HEK293T (cell line): ENCODE measurements at regions not wholly inside any gene's neighbourhood (a gene's known extent, or its start where the extent isn't known, plus 50 kb on each side); places are given as distances from the start of the nearest gene placed in this dataset.

Source experiments
- CTCF ChIA-PET: fragments of 350-600 bp; formaldehyde crosslinking; extraction: SDS; loops from one replicate; lab custom pipeline; 2021; ENCODE audit warnings: antibody characterized with exemption, inconsistent platforms; lab: Yijun Ruan, JAX
- POLR2A ChIA-PET: fragments of 350-600 bp; formaldehyde crosslinking; extraction: SDS; loops from one replicate; lab custom pipeline; 2020; ENCODE audit warnings: antibody characterized with exemption, inconsistent platforms; lab: Yijun Ruan, JAX
- DNase-seq: peaks from one replicate; pipeline ENCODE4 v3.0.0; 2012; ENCODE audit warnings: mixed read lengths; ENCODE audit errors: extremely low spot score
- ARNT ChIP-seq: fragments of 450-650 bp; IDR thresholded peaks from 2 replicates; pipeline ENCODE4 v1.6.1; 2017; ENCODE audit warnings: mild to moderate bottlenecking
- BHLHE40 ChIP-seq: fragments of 450-650 bp; IDR thresholded peaks from 2 replicates; pipeline ENCODE4 v1.6.1; 2016; ENCODE audit warnings: mild to moderate bottlenecking, moderate library complexity, borderline replicate concordance
- CTBP1 ChIP-seq: fragments of 450-650 bp; IDR thresholded peaks from 2 replicates; pipeline ENCODE4 v1.6.1; 2016; ENCODE audit warnings: borderline replicate concordance
- ELF4 ChIP-seq: fragments of 450-650 bp; IDR thresholded peaks from 2 replicates; pipeline ENCODE4 v1.6.1; 2017; ENCODE audit warnings: antibody characterized with exemption
- FOXA1 ChIP-seq: fragments of 450-650 bp; IDR thresholded peaks from 2 replicates; pipeline ENCODE4 v1.6.1; 2016; ENCODE audit warnings: mild to moderate bottlenecking
- FOXK2 ChIP-seq: fragments of 450-650 bp; IDR thresholded peaks from 2 replicates; pipeline ENCODE4 v1.6.1; 2016; ENCODE audit warnings: mild to moderate bottlenecking
- FOXM1 ChIP-seq: fragments of 450-650 bp; IDR thresholded peaks from 2 replicates; pipeline ENCODE4 v1.6.1; 2017; ENCODE audit warnings: mild to moderate bottlenecking, borderline replicate concordance
- HDGF ChIP-seq: fragments of 450-650 bp; IDR thresholded peaks from 2 replicates; pipeline ENCODE4 v1.6.1; 2017; ENCODE audit warnings: antibody characterized with exemption, borderline replicate concordance
- L3MBTL2 ChIP-seq: fragments of 450-650 bp; conservative IDR thresholded peaks from 2 replicates; pipeline ENCODE4 v1.6.1; 2016; ENCODE audit warnings: mild to moderate bottlenecking
- LEF1 ChIP-seq: fragments of 450-650 bp; IDR thresholded peaks from 2 replicates; pipeline ENCODE4 v1.6.1; 2017; ENCODE audit warnings: mild to moderate bottlenecking, borderline replicate concordance
- NFRKB ChIP-seq: fragments of 450-650 bp; IDR thresholded peaks from 2 replicates; pipeline ENCODE4 v1.6.1; 2016; ENCODE audit warnings: mild to moderate bottlenecking, moderate library complexity
- SP1 ChIP-seq: fragments of 450-650 bp; IDR thresholded peaks from 2 replicates; pipeline ENCODE4 v1.6.1; 2017
- SUZ12 ChIP-seq: fragments of 450-650 bp; IDR thresholded peaks from 2 replicates; pipeline ENCODE4 v1.6.1; 2016; ENCODE audit warnings: mild to moderate bottlenecking
- TARDBP ChIP-seq: fragments of 450-650 bp; IDR thresholded peaks from 2 replicates; pipeline ENCODE4 v1.6.1; 2016
- ZNF384 ChIP-seq: fragments of 450-650 bp; IDR thresholded peaks from 2 replicates; pipeline ENCODE4 v1.6.1; 2016
- TF ChIP-seq, protein P1 (sequence below): fragments of 450-650 bp; IDR thresholded peaks from 2 replicates; pipeline ENCODE4 v1.6.1; 2016

DNA sequence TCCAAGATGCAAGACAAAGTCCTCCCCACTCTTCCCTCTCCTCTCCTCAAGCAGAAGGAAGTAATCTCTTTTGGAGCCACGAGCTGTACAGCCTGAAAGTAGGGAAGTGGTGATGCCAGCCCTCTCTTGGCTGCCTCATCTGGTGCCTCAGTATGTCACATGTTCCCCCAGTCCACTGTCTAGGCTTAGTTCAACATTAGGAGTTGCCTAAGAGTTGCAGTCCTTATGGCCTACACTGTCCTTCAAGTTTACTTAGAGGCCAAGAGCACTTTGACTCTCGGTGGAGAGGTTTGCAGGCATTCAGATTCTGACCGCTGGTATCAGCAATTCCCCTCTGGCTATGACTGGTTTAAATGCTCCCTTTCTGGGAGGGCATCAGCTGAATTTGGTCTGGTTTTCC lies 735.6 kb downstream of the GLUD2 start:
- TF ChIP-seq ARNT (no peak), FOXM1 (no peak), NFRKB (no peak), CTBP1 (no peak), FOXK2 (no peak), SP1 (no peak), TARDBP (no peak)
- DNase-seq, result no peak
- ChIA-PET POLR2A (no interaction called here), CTCF (no interaction called here)

DNA sequence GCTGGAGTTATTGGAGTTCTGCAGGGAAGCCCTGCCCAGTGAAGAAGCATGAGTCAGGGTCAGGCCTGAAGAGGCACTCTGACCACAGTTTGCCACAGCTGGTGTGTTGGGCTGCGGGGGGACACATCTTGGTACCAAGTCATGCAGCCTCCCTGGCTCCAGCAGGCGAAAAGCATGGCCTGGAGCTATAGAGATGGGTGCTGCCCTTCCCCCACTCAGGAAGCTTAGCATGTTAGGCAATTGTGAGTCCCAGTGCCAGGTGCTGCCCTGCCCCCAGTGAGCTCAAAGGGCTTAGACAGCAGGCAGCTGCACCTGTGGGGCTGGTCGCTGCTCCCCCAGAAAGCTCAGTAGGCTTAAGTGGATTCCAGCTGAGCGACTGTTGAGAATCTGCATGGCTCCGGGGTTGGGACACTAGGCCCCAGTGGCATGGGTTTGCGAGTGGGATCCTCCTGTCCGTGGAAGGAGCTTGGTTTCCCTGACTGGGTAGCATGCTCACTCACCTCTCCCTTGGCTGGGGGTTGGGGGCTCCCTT lies 755.5 kb downstream of the GLUD2 start:
- ChIA-PET POLR2A (no interaction called here), CTCF (no interaction called here)
- DNase-seq, result no peak
- TF ChIP-seq CTBP1, result no peak
- TF ChIP-seq TARDBP, result no peak
- no peak for TF ChIP-seq NFRKB
- TF ChIP-seq FOXK2, result no peak
- TF ChIP-seq LEF1, result no peak
- no peak for TF ChIP-seq BHLHE40
- no peak for TF ChIP-seq FOXA1
- TF ChIP-seq SUZ12, result no peak
- TF ChIP-seq SP1, result no peak
- TF ChIP-seq HDGF, result no peak
- TF ChIP-seq ZNF384, result no peak
- TF ChIP-seq ELF4, result no peak
- TF ChIP-seq, protein P1, sequence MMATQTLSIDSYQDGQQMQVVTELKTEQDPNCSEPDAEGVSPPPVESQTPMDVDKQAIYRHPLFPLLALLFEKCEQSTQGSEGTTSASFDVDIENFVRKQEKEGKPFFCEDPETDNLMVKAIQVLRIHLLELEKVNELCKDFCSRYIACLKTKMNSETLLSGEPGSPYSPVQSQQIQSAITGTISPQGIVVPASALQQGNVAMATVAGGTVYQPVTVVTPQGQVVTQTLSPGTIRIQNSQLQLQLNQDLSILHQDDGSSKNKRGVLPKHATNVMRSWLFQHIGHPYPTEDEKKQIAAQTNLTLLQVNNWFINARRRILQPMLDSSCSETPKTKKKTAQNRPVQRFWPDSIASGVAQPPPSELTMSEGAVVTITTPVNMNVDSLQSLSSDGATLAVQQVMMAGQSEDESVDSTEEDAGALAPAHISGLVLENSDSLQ, result no peak
- TF ChIP-seq ARNT, result no peak
- TF ChIP-seq L3MBTL2, result no peak

DNA sequence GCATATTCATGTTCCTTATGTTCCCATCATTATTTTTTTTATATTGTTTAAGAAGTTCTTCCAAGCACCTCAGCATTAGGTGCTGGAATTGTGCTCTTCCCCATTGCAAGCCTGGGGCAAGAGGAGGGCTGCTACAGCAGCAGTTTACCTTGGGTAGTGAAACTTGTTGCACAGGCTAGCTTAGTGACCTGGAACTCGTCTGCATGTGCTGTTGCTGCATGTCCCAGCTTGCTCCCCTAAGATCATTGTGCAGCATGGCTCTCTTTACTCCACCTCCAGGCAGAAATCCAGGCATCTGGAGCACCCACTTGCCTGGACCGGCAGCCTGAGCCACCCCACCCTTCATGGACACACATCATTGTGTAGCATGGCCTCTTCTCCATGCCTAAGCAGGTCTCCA lies 776.0 kb downstream of the GLUD2 start:
- ChIA-PET POLR2A (no interaction called here), CTCF (no interaction called here)
- TF ChIP-seq ARNT, result no peak
- TF ChIP-seq SUZ12, result no peak
- TF ChIP-seq TARDBP, result no peak
- DNase-seq, result no peak

DNA sequence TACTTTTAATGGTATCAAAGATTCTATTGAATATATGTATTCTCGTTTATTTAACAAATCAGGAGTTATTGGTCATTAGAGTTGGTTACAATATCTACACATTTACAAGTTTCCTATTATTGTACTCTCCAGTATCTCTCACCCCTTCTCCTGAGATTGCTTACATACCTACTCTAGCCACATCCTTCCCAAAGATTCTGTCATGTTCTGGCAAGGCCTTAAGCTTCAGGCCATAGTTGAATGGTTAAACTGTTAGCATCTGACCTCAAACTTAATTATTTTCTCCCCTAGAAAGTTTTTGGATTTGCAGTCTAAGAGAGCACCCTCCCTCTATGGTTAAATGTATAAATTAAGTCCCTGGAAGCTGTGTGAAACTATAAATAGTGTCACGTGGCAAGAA lies 784.2 kb downstream of the GLUD2 start:
- TF ChIP-seq NFRKB (no peak), SUZ12 (no peak), ZNF384 (no peak), BHLHE40 (no peak), LEF1 (no peak), ELF4 (no peak), FOXA1 (no peak), HDGF (no peak), SP1 (no peak), L3MBTL2 (no peak), FOXM1 (no peak), FOXK2 (no peak), CTBP1 (no peak)
- POLR2A ChIA-PET, result no interaction called here
- CTCF ChIA-PET, result no interaction called here
- DNase-seq, result no peak

DNA sequence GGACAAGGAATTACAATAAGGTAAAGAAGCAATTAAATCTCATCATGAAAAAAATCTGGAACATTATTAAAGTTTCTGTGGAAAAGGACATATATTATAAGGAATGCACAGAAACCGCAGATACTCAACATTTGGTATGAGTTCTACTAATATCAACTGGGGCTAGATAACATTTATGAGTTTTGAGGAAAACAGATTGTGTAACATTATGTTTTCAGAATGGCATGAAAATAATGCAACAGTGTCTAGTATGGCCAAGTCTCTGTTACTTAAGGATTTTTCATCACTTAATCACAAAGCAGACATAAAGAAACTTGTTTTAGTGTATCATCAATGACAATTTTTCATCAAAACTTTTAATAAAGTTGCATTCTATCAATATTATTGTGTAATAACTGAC lies 785.0 kb downstream of the GLUD2 start:
- TF ChIP-seq FOXA1, result no peak
- TF ChIP-seq NFRKB, result no peak
- no peak for TF ChIP-seq HDGF
- TF ChIP-seq BHLHE40, result no peak
- POLR2A ChIA-PET, result no interaction called here
- CTCF ChIA-PET, result no interaction called here
- DNase-seq, result no peak

DNA sequence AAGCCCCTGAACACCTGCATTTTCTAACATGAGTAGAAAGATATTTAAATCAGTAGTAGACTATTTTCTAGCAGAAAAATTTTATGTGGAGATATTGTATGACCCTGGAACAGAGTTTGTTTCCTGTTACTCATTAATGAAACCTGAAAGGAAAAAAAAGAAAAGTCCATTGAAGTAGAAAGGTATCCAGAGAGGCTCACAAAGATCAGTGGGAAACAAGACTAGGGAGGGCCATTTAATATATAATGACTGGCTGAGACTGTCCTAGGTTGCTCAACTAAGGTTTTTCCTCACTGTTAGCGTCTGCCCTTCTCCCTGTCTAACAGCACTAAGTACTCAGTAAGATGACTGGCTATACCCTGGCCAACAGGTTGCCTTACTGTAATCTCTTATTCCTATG lies 788.6 kb downstream of the GLUD2 start:
- no peak for DNase-seq
- TF ChIP-seq FOXA1, result no peak
- TF ChIP-seq CTBP1, result no peak
- TF ChIP-seq HDGF, result no peak
- no peak for TF ChIP-seq SP1
- TF ChIP-seq LEF1, result no peak
- no peak for TF ChIP-seq TARDBP
- no peak for TF ChIP-seq ZNF384
- TF ChIP-seq BHLHE40, result no peak
- no peak for TF ChIP-seq SUZ12
- no peak for TF ChIP-seq NFRKB
- TF ChIP-seq L3MBTL2, result no peak
- TF ChIP-seq ELF4, result no peak
- no peak for TF ChIP-seq ARNT
- TF ChIP-seq FOXM1, result no peak
- TF ChIP-seq FOXK2, result no peak
- TF ChIP-seq, protein P1, result no peak
- POLR2A ChIA-PET, result no interaction called here
- CTCF ChIA-PET, result no interaction called here

DNA sequence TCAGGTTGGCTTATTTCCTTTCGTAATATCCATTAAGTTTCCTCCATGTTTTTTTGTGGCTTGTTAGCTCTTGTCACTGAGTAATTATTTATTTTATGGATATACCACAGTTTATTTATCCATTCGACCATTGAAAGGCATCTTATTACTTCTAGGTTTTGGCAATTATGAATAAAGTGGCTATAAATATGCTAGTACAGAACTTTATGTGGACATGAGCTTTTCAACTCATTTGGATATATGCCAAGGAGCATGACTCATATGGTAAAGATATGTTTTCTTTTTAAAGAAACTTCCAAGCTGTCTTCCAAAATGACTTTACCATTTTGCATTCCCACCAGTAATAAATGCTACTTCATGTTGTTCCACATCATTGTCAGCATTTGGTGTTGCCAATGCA lies 803.6 kb downstream of the GLUD2 start:
- no peak for DNase-seq
- CTCF ChIA-PET, result no interaction called here
- TF ChIP-seq ZNF384 (no peak), NFRKB (no peak), FOXM1 (no peak), ARNT (no peak)
- TF ChIP-seq, protein P1, result no peak
- POLR2A ChIA-PET, result no interaction called here
